ENCODE measurements at regions not wholly inside any gene's neighbourhood (a gene's known extent, or its start where the extent isn't known, plus 50 kb on each side); places are given as distances from the start of the nearest gene placed in this dataset.

DNA sequence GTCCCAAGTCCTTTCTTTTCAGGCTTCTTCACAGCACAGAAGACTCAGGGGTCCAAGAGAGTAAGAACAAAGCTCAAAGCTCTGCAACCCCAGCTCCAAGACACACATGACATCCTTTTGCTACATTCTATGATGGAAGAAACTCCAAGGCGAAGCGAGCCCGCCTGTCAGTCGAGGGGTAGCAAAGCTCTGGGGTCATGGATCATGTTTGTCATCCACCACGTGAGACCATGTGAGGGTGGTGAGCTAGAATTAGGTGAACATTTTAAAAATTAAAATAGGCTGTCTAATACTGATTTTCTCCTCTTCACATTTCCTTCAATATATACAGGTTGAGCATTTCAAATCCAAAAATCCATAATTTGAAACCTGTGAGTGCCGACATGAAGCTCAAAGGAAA is 189.6 kb downstream of the TTLL2 start (continued):
- TF ChIP-seq, protein P1, sequence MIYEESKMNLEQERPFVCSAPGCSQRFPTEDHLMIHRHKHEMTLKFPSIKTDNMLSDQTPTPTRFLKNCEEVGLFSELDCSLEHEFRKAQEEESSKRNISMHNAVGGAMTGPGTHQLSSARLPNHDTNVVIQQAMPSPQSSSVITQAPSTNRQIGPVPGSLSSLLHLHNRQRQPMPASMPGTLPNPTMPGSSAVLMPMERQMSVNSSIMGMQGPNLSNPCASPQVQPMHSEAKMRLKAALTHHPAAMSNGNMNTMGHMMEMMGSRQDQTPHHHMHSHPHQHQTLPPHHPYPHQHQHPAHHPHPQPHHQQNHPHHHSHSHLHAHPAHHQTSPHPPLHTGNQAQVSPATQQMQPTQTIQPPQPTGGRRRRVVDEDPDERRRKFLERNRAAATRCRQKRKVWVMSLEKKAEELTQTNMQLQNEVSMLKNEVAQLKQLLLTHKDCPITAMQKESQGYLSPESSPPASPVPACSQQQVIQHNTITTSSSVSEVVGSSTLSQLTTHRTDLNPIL (CRISPR knock-in tag; IDR thresholded peaks at IDR 0.05), result no peak
- no peak for TF ChIP-seq ZNF134 (CRISPR knock-in tag; conservative IDR thresholded peaks at IDR 0.05)
- TF ChIP-seq FOSL1 (tag; conservative IDR thresholded peaks at IDR 0.05), result no peak

DNA sequence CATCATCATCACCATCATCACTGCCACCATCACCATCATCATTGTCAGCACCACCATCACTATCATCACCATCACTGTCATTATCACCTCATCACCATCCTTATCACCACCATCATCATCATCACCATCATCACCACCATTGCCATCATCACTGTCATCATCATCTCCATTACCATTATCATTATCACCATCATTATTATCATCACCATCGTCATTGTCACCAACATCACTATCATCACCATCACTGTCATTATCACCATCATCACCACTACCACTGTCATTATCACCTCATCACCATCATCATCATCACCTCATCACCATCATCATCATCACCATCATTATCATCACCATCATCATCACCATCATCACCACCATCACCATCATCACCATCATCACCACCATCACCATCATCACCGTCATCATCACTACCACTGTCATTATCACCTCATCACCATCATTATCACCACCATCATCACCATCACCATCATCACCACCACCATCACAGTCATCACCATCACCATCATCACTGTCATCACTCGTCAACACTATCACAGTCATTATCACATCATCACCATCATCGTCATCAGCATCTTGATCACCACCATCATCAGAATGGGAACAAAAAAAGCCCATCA is 191.1 kb downstream of the TTLL2 start:
- no peaks in the 10 kb centered on the region for H3K9me3 ChIP-seq (replicated peaks; ENCODE audit: control insufficient read depth, insufficient read depth, low read depth, low read length)
- FAIRE-seq, result no peak
- H3K9me1 ChIP-seq (ENCODE audit: control insufficient read depth, insufficient read depth, low read length), result no peaks in the 10 kb centered on the region
- H3K4me1 ChIP-seq (replicated peaks in 1 of 2; ENCODE audit: control insufficient read depth in 2 of 2, insufficient read depth in 2 of 2, low read length in 2 of 2), result no peaks in the 10 kb centered on the region
- intact Hi-C loops (cut with micrococcal nuclease) (no loop called here), in situ Hi-C loops (cut with MboI) (no loop called here)
- no TSS peak for BruUV-seq (replicated peaks)
- H3K9ac ChIP-seq (ENCODE audit: insufficient read depth in 1 of 2, low read depth in 2 of 2, low read length in 2 of 2), result no peak overlapping the region
- POLR2A ChIA-PET, result no interaction called here
- H3K4me3 ChIP-seq, result no peak overlapping the region
- no peaks in the 10 kb centered on the region for H3K79me2 ChIP-seq (ENCODE audit: control insufficient read depth, insufficient read depth, low read length)
- CTCF ChIA-PET (ENCODE audit: low intra/inter-chr PET ratio), result no interaction called here
- no peak overlapping the region for H3K27ac ChIP-seq (ENCODE audit: extremely low read depth, low read depth, low read length)
- no peak for ATAC-seq
- peaks cover 10 to 25% of the 10 kb centered on the region in 2 experiments for H3K27me3 ChIP-seq (ENCODE audit: control insufficient read depth in 2 of 2, insufficient read depth in 2 of 2, low read length in 2 of 2)
- H2AFZ ChIP-seq (ENCODE audit: low read depth, low read length), result no peak overlapping the region
- no peak overlapping the region for H3K4me2 ChIP-seq (ENCODE audit: insufficient read depth, low read length)
- no peaks in the 10 kb centered on the region for H3K36me3 ChIP-seq (ENCODE audit: control insufficient read depth, insufficient read depth, low read length)
- H4K20me1 ChIP-seq (replicated peaks; ENCODE audit: control insufficient read depth, insufficient read depth, low read length), result no peaks in the 10 kb centered on the region; the same call in 1 of the 2 replicates
- 0% methylated on average over 3 of the region's 4 CpGs for WGBS (ENCODE audit: insufficient coverage, low coverage, missing lambda C conversion rate)
- DNase-seq (ENCODE audit: extremely low read depth in 1 of 4, low spot score in 3 of 4), result no peak
- peak; percentile 31; the same call in 1 of the 2 replicates for TF ChIP-seq PHB2 (IDR thresholded peaks at IDR 0.05; ENCODE audit: low read depth)
- no peak for TF ChIP-seq ZNF695 (CRISPR knock-in tag; IDR thresholded peaks at IDR 0.05)
- TF ChIP-seq PHF20 (IDR thresholded peaks at IDR 0.05; ENCODE audit: partially characterized antibody), result peak; percentile 59
- TF ChIP-seq, protein P2, sequence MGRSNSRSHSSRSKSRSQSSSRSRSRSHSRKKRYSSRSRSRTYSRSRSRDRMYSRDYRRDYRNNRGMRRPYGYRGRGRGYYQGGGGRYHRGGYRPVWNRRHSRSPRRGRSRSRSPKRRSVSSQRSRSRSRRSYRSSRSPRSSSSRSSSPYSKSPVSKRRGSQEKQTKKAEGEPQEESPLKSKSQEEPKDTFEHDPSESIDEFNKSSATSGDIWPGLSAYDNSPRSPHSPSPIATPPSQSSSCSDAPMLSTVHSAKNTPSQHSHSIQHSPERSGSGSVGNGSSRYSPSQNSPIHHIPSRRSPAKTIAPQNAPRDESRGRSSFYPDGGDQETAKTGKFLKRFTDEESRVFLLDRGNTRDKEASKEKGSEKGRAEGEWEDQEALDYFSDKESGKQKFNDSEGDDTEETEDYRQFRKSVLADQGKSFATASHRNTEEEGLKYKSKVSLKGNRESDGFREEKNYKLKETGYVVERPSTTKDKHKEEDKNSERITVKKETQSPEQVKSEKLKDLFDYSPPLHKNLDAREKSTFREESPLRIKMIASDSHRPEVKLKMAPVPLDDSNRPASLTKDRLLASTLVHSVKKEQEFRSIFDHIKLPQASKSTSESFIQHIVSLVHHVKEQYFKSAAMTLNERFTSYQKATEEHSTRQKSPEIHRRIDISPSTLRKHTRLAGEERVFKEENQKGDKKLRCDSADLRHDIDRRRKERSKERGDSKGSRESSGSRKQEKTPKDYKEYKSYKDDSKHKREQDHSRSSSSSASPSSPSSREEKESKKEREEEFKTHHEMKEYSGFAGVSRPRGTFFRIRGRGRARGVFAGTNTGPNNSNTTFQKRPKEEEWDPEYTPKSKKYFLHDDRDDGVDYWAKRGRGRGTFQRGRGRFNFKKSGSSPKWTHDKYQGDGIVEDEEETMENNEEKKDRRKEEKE (IDR thresholded peaks at IDR 0.05; ENCODE audit: borderline replicate concordance in 1 of 2, control insufficient read depth in 1 of 2, low read depth in 2 of 2, low read length in 1 of 2), result no peak; a peak in 1 of 4 replicates
- no peak for TF ChIP-seq SLC30A9 (CRISPR knock-in tag; IDR thresholded peaks at IDR 0.05)
- TF ChIP-seq ATF1 (CRISPR knock-in tag; IDR thresholded peaks at IDR 0.05), result no peak
- peak; percentile 54 for TF ChIP-seq ATF1 (tag; IDR thresholded peaks at IDR 0.05)
- TF ChIP-seq TSC22D4 (tag; IDR thresholded peaks at IDR 0.05), result 0 out of 2 replicates have a peak, but pooled peaks have one; percentile 61
- no peak for TF ChIP-seq GABPB2 (CRISPR knock-in tag; conservative IDR thresholded peaks at IDR 0.05)
- peak; percentile 67; the same call in 1 of the 2 replicates for TF ChIP-seq HBP1 (CRISPR knock-in tag; IDR thresholded peaks at IDR 0.05)
- TF ChIP-seq, protein P3, sequence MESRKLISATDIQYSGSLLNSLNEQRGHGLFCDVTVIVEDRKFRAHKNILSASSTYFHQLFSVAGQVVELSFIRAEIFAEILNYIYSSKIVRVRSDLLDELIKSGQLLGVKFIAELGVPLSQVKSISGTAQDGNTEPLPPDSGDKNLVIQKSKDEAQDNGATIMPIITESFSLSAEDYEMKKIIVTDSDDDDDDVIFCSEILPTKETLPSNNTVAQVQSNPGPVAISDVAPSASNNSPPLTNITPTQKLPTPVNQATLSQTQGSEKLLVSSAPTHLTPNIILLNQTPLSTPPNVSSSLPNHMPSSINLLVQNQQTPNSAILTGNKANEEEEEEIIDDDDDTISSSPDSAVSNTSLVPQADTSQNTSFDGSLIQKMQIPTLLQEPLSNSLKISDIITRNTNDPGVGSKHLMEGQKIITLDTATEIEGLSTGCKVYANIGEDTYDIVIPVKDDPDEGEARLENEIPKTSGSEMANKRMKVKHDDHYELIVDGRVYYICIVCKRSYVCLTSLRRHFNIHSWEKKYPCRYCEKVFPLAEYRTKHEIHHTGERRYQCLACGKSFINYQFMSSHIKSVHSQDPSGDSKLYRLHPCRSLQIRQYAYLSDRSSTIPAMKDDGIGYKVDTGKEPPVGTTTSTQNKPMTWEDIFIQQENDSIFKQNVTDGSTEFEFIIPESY (CRISPR knock-in tag; IDR thresholded peaks at IDR 0.05), result no peak
